Testis (tissue), 2 donors: ENCODE measurements at regions not wholly inside any gene's neighbourhood (a gene's known extent, or its start where the extent isn't known, plus 50 kb on each side); places are given as distances from the start of the nearest gene placed in this dataset.

Source experiments
- DNase-seq: peaks from one replicate; pipeline ENCODE4 v3.0.0-alpha.2; 2019
- H3K27ac ChIP-seq, 2 donors: fragments of 200-600 bp; sonication (generic); one replicate each; pipeline ENCODE4 v1.5.1; 2019
- H3K27me3 ChIP-seq: fragments of 200-600 bp; sonication (generic); one replicate; pipeline ENCODE4 v1.5.1; 2019
- H3K36me3 ChIP-seq: fragments of 200-600 bp; sonication (generic); one replicate; pipeline ENCODE4 v1.5.1; 2017; ENCODE audit warnings: low read depth; ENCODE audit errors: missing control alignments
- H3K4me1 ChIP-seq: fragments of 200-600 bp; sonication (generic); one replicate; pipeline ENCODE4 v1.5.1; 2019
- H3K4me3 ChIP-seq, 2 donors: fragments of 200-600 bp; sonication (generic); one replicate each; pipeline ENCODE4 v1.5.1; 2017 to 2019
- H3K9me3 ChIP-seq: fragments of 200-600 bp; sonication (generic); one replicate; pipeline ENCODE4 v1.5.1; 2017
- CTCF ChIP-seq, 3 experiments: fragments of 450-650 bp in 2 of 3; fragments of 200-600 bp in 1 of 3; sonication (generic) in 1 of 3; IDR thresholded peaks; one replicate each; pipeline ENCODE4 v1.5.1; 2016 to 2019; ENCODE audit warnings: antibody characterized with exemption in 3 of 3, mild to moderate bottlenecking in 2 of 3, moderate library complexity in 1 of 3
- POLR2A ChIP-seq: fragments of 450-650 bp; IDR thresholded peaks from one replicate; pipeline ENCODE4 v1.6.1; 2017; ENCODE audit warnings: antibody characterized with exemption, mild to moderate bottlenecking, moderate library complexity
- WGBS, 2 donors: methylation state at CpG; one replicate each; pipeline ENCODE4 v1.1.5; 2018; 5-methylcytosine and 5-hydroxymethylcytosine counted together
- intact Hi-C: fragments of 100-400 bp; cut with DNase I; formaldehyde crosslinking; loops from one replicate; pipeline ENCODE4 v1.15.1; 2023; ENCODE audit warnings: low total_unique reads

GRCh38 chr14:101135796-101136742, 232.5 kb upstream of the RTL1 start:
- intact Hi-C loops: no loop called here
- Histone ChIP-seq H3K27me3 (no peaks in the 10 kb centered on the region), H3K4me1 (no peaks in the 10 kb centered on the region), H3K9me3 (no peaks in the 10 kb centered on the region), H3K27ac (no peak overlapping the region), H3K4me3 (no peak overlapping the region), H3K36me3 (no peaks in the 10 kb centered on the region)
- WGBS, 2 donors: 83 to 88% methylated on average over 9 to 10 of the region's 10 CpGs
- no peak for DNase-seq
- TF ChIP-seq POLR2A (no peak), CTCF (IDR thresholded peaks at IDR 0.05) (no peak)

- Histone ChIP-seq H3K9me3 (no peaks in the 10 kb centered on the region), H3K4me1 (no peaks in the 10 kb centered on the region), H3K27ac (no peak overlapping the region), H3K27me3 (no peaks in the 10 kb centered on the region), H3K4me3 (no peak overlapping the region), H3K36me3 (no peaks in the 10 kb centered on the region)
- TF ChIP-seq POLR2A (no peak), CTCF (IDR thresholded peaks at IDR 0.05) (no peak)
- DNase-seq: no peak
- intact Hi-C loops: no loop called here
- 88 to 97% methylated on average over 7 of the region's 7 CpGs for WGBS, 2 donors
Observed at GRCh38 chr14:101137234-101137633, 233.7 kb upstream of the RTL1 start.

GRCh38 chr14:101147848-101148247, 244.3 kb upstream of the RTL1 start:
- intact Hi-C loops: no loop called here
- Histone ChIP-seq H3K27me3 (no peaks in the 10 kb centered on the region), H3K9me3 (no peaks in the 10 kb centered on the region), H3K4me1 (no peaks in the 10 kb centered on the region), H3K4me3 (no peak overlapping the region), H3K27ac (no peak overlapping the region), H3K36me3 (no peaks in the 10 kb centered on the region)
- 57 to 75% methylated on average over 2 of the region's 2 CpGs for WGBS, 2 donors
- no peak for TF ChIP-seq POLR2A
- TF ChIP-seq CTCF (IDR thresholded peaks at IDR 0.05): no peak
- no peak for DNase-seq

GRCh38 chr14:101150039-101150610, 246.6 kb upstream of the RTL1 start:
- no peaks in the 10 kb centered on the region for H3K36me3 ChIP-seq
- H3K4me3 ChIP-seq: no peak overlapping the region
- DNase-seq: no peak
- intact Hi-C loops: no loop called here
- H3K9me3 ChIP-seq: no peaks in the 10 kb centered on the region
- no peak overlapping the region for H3K27ac ChIP-seq
- peaks cover under 1% of the 10 kb centered on the region for H3K4me1 ChIP-seq
- TF ChIP-seq POLR2A (no peak), CTCF (IDR thresholded peaks at IDR 0.05) (no peak)
- WGBS, 2 donors: 70 to 100% methylated on average over 3 to 6 of the region's 6 CpGs
- H3K27me3 ChIP-seq: no peaks in the 10 kb centered on the region
